Cardiac fibroblast (primary cell): ENCODE measurements at regions not wholly inside any gene's neighbourhood (a gene's known extent, or its start where the extent isn't known, plus 50 kb on each side); places are given as distances from the start of the nearest gene placed in this dataset.

ENCODE experiments used
- DNase-seq, 2 donors: peaks; one replicate each; pipeline versions ENCODE4 v3.0.0 to v3.0.0-alpha.2; 2010; ENCODE audit warnings: low read depth in 2 of 2
- H3K4me3 ChIP-seq, 2 donors: replicated peaks in 1 of 2; 1 replicate in 1 of 2; 2 replicates in 1 of 2; pipeline ENCODE4 v1.5.1; 2011; ENCODE audit warnings: low read depth in 2 of 2, low read length in 2 of 2, mild to moderate bottlenecking in 2 of 2, moderate library complexity in 1 of 2
- TF ChIP-seq, protein P1 (sequence below): IDR thresholded peaks from one replicate; pipeline ENCODE4 v1.5.1; 2011; ENCODE audit warnings: low read depth, mild to moderate bottlenecking, low read length, inconsistent platforms

DNA sequence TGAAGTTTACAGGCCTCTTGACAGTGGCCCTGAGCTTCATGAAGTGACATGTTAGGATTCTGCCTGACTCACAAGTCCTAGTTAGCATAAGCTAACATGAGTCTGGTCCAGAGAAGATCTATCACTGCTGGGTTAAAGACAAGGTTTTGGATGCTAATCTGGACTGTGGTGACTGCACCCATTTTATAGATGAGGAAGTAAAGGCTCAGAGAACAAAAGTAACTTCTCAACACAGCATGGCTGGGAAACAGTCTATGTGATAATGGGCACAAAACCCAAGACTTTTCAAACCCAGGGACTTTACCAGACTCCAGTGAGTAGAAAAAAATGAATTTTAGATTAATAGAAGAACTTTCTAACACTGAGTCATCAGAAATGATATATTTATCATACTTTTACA, 236.8 kb upstream of the IRX5 start:
- no peak overlapping the region for H3K4me3 ChIP-seq
- DNase-seq = no peak
- TF ChIP-seq, protein P1, sequence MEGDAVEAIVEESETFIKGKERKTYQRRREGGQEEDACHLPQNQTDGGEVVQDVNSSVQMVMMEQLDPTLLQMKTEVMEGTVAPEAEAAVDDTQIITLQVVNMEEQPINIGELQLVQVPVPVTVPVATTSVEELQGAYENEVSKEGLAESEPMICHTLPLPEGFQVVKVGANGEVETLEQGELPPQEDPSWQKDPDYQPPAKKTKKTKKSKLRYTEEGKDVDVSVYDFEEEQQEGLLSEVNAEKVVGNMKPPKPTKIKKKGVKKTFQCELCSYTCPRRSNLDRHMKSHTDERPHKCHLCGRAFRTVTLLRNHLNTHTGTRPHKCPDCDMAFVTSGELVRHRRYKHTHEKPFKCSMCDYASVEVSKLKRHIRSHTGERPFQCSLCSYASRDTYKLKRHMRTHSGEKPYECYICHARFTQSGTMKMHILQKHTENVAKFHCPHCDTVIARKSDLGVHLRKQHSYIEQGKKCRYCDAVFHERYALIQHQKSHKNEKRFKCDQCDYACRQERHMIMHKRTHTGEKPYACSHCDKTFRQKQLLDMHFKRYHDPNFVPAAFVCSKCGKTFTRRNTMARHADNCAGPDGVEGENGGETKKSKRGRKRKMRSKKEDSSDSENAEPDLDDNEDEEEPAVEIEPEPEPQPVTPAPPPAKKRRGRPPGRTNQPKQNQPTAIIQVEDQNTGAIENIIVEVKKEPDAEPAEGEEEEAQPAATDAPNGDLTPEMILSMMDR = no peak

DNA sequence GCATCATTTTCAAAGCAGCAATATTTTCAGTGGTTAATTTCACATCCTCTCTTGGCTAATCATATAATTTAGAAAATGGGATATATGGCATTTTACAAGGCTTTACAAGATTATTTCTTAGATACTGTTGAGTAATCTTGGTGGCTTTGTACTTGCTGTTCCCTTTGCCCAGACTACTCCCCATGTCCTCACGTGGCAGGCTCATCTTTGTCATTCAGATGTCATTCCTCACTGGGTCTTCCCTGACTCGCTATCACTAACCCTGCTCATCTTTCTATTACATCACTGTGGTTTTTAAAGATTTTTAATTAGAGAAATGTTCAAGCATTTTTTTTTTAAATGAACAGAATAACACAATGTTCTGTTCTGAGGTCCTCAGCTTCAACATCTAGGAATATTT, 240.0 kb upstream of the IRX5 start:
- H3K4me3 ChIP-seq = no peak overlapping the region
- no peak for DNase-seq
- TF ChIP-seq, protein P1 = no peak

DNA sequence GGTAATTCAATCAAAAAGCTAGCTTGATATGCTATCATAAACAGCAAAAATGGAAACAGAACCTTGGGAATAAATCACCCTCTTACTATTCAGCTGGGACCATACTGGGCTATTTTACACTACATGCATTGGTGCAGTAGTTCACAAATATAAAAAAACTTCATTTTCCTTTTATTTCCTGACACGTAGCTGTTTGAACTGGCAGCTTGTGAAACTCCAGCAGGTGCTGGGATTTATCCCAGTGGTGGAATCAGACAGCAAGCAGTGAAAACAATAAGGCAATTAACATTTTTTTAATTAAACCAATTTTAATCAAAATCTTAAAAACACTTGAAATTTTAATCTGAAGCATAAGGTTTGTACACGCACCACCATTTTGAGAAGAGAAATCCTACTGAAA, 240.4 kb upstream of the IRX5 start:
- no peak for DNase-seq
- no peak overlapping the region for H3K4me3 ChIP-seq
- TF ChIP-seq, protein P1 = no peak

DNA sequence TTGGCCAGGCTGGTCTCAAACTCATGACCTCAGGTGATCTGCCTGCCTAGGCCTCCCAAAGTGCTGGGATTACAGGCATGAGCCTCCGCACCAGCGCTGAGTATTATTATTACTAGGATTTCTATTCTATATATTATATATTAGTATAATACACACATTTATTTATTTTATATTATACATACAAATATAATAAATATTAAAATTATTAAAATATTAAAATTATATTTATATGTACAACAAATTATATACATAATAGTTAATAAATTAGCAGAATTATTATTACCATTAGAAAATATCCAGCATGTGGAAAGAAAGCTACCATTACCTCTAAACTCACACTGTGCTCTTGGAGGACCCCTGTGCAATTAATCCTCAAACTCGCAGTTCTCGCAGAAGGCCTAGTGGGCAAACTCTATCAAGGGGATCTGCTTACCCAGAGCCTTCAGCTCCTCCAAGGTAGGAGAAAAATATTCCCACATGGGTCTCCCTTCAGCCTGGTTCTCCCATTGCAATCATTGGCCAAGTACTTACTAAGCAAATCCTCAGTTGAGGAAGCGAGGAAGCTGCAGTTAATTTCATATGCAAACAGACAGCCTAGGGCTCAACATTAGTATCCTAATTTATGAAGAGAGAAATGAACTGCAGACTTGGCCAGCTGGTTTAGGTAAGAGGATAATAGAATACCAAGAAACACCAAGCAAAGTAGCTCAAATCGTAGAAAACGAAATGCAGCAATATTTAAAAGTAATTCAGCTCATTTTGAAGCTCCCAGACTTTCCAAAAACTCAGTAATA, 241.4 kb upstream of the IRX5 start:
- TF ChIP-seq, protein P1 = no peak
- H3K4me3 ChIP-seq = no peak overlapping the region
- no peak for DNase-seq

DNA sequence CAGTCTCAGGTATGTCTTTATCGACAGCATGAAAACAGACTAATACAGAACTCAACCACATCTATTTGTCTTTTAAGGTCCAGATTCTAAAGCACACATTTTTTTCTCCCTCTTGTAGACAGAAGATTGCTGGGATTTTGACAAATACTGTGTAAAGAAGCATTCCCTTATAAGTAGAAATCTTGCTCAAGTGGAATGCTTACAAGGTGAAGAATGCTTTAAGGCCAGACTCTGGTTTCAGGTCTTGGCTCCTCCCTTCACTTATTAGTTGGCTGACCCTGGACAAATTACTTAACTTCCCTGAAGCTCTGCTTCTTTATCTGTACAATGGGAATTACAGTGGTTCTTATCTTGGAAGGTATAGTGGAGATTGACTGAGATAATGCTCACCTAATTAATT, 242.3 kb upstream of the IRX5 start:
- TF ChIP-seq, protein P1 = no peak
- no peak for DNase-seq
- H3K4me3 ChIP-seq = no peak overlapping the region

DNA sequence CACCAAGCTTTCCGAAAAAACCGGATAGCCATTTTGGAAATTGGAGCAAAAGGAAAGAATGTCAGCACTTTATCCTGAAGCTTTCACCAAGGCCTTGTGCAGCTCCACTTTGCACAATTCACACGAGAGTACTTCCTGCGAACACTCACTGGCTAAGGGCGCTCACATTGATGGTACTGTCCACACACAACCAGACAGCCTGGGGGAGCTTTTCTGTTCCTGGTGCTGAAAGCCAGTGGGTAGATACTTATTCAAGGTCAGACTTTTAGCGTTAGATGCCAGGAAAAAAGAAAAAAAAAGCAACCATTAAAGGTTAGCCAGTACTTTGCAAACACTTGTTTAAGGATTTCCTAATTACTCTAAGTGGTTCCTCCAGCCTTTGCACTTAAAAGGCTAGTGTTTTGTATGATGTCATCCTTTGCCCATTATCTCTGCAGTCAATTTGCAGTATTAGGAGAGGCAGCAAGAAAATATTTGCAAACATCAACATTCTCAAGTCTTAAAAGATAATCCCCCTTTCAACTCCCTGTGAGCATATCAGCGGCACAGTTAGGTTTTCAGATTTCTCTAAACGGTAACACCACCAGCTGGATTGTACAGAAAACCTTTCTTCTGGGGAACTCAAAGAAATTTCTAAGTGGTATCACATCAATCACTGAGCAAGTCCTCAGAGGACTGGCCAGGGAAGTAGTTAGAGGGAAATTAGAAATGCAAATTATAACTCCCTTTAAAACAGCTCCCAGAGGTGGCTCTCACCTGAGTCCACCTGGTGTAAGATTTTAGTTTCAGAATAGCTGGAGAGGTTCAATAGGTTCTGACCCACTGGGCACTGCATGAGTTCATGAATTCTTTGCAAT, 243.4 kb upstream of the IRX5 start:
- no peak overlapping the region for H3K4me3 ChIP-seq
- no peak for DNase-seq
- TF ChIP-seq, protein P1 = no peak
